Mammary epithelial cell (primary cell): ENCODE measurements at regions not wholly inside any gene's neighbourhood (a gene's known extent, or its start where the extent isn't known, plus 50 kb on each side); places are given as distances from the start of the nearest gene placed in this dataset.

Source experiments
- EZH2 ChIP-seq: IDR thresholded peaks from 2 replicates; pipeline ENCODE4 v1.6.1; 2012; ENCODE audit warnings: low read length, inconsistent platforms, borderline replicate concordance
- TF ChIP-seq, protein P1 (sequence below), 2 donors: IDR thresholded peaks in 1 of 2; conservative IDR thresholded peaks in 1 of 2; 2 replicates each; pipeline ENCODE4 v1.5.1; 2011 to 2012; ENCODE audit warnings: inconsistent platforms in 2 of 2, low read length in 2 of 2, mild to moderate bottlenecking in 2 of 2, control low read depth in 1 of 2, low read depth in 1 of 2; ENCODE audit not compliant: insufficient read depth in 1 of 2; ENCODE audit errors: extremely low read depth in 1 of 2

DNA sequence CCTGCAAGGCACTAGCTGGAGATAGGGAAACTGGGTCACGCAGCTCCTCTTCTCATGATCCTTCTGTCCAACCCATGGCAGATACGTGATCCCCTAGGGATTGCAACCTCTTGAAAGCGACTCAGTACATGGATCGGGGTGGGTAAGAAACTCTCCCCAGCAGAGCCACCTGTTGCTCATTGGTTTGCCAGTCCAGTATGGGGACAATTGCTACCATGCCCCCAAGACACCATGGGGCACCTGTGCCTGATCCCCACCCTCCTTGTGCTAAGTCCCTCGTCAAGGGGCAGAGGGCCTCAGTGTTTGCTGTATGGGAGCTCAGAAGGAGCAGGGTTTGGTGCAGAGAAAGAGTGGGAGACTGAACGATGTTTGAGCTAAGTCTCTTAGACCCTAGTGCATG, 500.9 kb downstream of the ENC1 start:
- TF ChIP-seq EZH2: no peak
- TF ChIP-seq, protein P1, sequence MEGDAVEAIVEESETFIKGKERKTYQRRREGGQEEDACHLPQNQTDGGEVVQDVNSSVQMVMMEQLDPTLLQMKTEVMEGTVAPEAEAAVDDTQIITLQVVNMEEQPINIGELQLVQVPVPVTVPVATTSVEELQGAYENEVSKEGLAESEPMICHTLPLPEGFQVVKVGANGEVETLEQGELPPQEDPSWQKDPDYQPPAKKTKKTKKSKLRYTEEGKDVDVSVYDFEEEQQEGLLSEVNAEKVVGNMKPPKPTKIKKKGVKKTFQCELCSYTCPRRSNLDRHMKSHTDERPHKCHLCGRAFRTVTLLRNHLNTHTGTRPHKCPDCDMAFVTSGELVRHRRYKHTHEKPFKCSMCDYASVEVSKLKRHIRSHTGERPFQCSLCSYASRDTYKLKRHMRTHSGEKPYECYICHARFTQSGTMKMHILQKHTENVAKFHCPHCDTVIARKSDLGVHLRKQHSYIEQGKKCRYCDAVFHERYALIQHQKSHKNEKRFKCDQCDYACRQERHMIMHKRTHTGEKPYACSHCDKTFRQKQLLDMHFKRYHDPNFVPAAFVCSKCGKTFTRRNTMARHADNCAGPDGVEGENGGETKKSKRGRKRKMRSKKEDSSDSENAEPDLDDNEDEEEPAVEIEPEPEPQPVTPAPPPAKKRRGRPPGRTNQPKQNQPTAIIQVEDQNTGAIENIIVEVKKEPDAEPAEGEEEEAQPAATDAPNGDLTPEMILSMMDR (conservative IDR thresholded peaks at IDR 0.05 in 1 of 2, IDR thresholded peaks at IDR 0.05 in 1 of 2; ENCODE audit: extremely low read depth in 1 of 2, insufficient read depth in 1 of 2, low read depth in 1 of 2, low read length in 2 of 2): no peak
